Esophagus (tissue), 2 donors: ENCODE measurements at regions not wholly inside any gene's neighbourhood (a gene's known extent, or its start where the extent isn't known, plus 50 kb on each side); places are given as distances from the start of the nearest gene placed in this dataset.
"Not testable (repeated sequence)": the region's sequence is repeated elsewhere in the genome, so short reads cannot be mapped to it uniquely, and the experiment has no call there.

Source experiments
- H3K27ac ChIP-seq, 2 donors: one replicate each; pipeline ENCODE4 v1.5.1; 2013; ENCODE audit warnings: low read depth in 2 of 2, mild to moderate bottlenecking in 2 of 2, inconsistent platforms in 1 of 2, low read length in 1 of 2, moderate library complexity in 1 of 2
- H3K27me3 ChIP-seq, 2 donors: one replicate each; pipeline ENCODE4 v1.6.1; 2013; ENCODE audit warnings: low read length in 2 of 2, control low read depth in 1 of 2, mild to moderate bottlenecking in 1 of 2; ENCODE audit not compliant: insufficient read depth in 2 of 2, control insufficient read depth in 1 of 2
- H3K36me3 ChIP-seq, 2 donors: one replicate each; pipeline ENCODE4 v1.6.1; 2013; ENCODE audit warnings: low read length in 1 of 2; ENCODE audit not compliant: control insufficient read depth in 2 of 2, insufficient read depth in 2 of 2
- H3K4me1 ChIP-seq, 2 donors: one replicate each; pipeline ENCODE4 v1.6.1; 2013; ENCODE audit warnings: low read length in 1 of 2; ENCODE audit not compliant: control insufficient read depth in 2 of 2, insufficient read depth in 2 of 2
- H3K4me3 ChIP-seq, 2 donors: one replicate each; pipeline ENCODE4 v1.5.1; 2013; ENCODE audit warnings: low read length in 2 of 2, mild to moderate bottlenecking in 2 of 2, low read depth in 1 of 2, moderate library complexity in 1 of 2
- H3K9me3 ChIP-seq, 2 donors: one replicate each; pipeline ENCODE4 v1.6.1; 2013; ENCODE audit warnings: mild to moderate bottlenecking in 2 of 2, low read depth in 1 of 2, low read length in 1 of 2, moderate library complexity in 1 of 2; ENCODE audit not compliant: control insufficient read depth in 2 of 2, insufficient read depth in 1 of 2
- WGBS, 2 donors: extraction: QIAGEN DNeasy Blood & Tissue Kit; methylation state at CpG; one replicate each; pipeline ENCODE4 v1.1.7; 2013; 5-methylcytosine and 5-hydroxymethylcytosine counted together
- donor health status: healthy with polysubstance abuse.
- donor health status: Bipolar disorder and iron deficiency.

DNA sequence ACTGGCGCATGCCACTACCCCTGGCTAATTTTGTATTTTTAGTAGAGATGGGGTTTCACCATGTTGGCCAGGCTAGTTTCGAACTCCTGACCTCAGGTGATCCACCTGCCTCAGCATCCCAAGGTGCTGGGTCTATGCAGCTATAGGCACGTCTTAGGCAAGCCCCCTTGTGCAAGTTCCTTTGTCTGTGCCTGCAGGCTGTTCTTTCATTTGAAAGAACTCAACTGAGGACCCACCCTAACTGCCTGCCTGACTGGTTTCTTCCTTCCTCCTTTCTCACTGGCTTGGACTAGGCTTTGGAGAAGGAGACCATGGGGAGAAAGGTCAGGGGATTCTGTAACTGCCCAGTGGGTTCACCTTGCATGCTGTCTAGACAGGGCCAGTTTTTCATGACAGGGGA lies 361.0 kb downstream of the TYW1 start:
- H3K9me3 ChIP-seq = peaks cover 3 to 10% of the 10 kb centered on the region in 2 donors
- 88 to 97% methylated on average over 3 of the region's 3 CpGs for WGBS, 2 donors
- H3K4me1 ChIP-seq, H3K27ac ChIP-seq, H3K36me3 ChIP-seq, H3K27me3 ChIP-seq, H3K4me3 ChIP-seq: not testable (repeated sequence)

DNA sequence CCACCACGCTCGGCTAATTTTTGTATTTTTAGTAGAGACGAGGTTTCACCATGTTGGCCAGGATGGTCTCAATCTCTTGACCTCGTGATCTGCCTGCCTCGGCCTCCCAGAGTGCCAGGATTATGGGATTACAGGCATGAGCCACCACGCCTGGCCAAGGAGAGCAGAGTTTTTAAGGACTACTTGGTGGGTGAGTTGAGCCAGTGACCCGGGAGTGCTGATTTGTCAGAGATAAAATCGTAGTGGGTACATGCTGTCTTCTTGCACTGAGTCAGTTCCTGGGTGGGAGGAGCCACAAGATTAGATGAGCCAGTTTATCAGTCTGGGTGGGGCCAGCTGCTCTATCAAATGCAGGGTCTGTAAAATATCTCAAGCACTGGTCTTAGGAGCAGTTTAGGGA lies 361.7 kb downstream of the TYW1 start:
- not testable (repeated sequence) for H3K36me3 ChIP-seq, H3K27ac ChIP-seq, H3K4me3 ChIP-seq, H3K27me3 ChIP-seq, H3K4me1 ChIP-seq
- 86 to 88% methylated on average over 8 of the region's 8 CpGs for WGBS, 2 donors
- H3K9me3 ChIP-seq = peaks cover 3 to 10% of the 10 kb centered on the region in 2 donors

DNA sequence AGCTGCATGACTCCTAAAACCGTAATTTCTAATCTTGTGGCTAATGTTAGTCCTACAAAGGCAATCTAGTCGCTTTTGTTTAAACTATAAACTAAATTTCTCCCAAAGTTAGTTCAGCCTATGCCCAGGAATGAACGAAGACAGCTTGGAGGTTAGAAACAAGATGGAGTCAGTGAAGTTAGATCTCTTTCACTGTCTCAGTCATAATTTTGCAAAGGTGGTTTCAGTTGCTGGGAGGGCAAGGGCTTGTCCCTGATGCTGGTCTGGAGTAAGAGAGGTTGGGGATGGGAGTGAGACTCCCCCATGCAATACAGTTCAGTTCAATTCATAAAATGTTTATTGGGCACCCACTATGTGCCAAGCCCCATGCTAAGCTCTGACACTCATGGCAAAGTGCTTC lies 362.1 kb downstream of the TYW1 start:
- not testable (repeated sequence) for H3K4me1 ChIP-seq, H3K27ac ChIP-seq, H3K4me3 ChIP-seq, H3K36me3 ChIP-seq, H3K27me3 ChIP-seq
- WGBS, 2 donors = 78 to 96% methylated on average over 3 of the region's 3 CpGs
- peaks cover 3 to 10% of the 10 kb centered on the region in 2 donors for H3K9me3 ChIP-seq

DNA sequence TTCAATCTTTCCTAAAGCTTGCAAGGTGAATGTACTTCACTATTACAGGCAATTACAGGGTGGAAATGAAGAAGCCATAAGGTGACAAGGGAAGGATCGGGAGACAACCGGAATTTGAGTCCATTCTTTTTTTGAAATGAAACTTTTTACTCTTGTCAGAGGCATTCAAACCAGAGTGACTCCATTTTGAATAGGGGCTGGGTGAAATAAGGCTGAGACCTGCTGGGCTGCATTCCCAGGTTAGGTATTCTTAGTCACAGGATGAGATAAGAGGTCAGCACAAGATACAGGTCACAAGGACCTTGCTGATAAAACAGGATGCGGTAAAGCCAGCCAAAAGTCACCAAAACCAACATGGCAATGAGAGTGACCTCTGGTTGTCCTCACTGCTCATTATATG lies 363.3 kb downstream of the TYW1 start:
- Histone ChIP-seq H3K4me1 (no peaks in the 10 kb centered on the region), H3K4me3 (no peak overlapping the region)
- 50 to 57% methylated on average over 3 of the region's 3 CpGs for WGBS, 2 donors

DNA sequence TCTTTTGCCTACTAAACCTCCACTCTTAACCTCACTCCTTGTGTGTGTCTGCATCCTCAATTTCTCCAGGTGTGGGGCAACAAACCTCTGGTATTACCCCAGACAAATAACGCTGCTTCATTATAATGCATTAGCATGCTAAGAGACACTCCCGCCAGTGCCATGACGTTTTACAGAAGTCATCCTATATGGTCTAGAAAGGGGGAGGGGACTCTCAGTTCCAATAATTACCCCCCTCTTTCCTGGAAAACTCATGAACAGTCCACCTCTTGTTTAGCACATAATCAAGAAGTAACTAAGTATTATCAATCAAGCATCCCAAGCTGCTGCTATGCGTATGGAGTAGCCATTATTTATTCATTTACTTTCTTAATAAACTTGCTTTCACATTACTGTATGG lies 364.5 kb downstream of the TYW1 start:
- Histone ChIP-seq H3K9me3 (peaks cover 3 to 10% of the 10 kb centered on the region in 2 donors), H3K27me3 (no peaks in the 10 kb centered on the region), H3K4me1 (no peaks in the 10 kb centered on the region), H3K36me3 (no peaks in the 10 kb centered on the region), H3K27ac (no peak overlapping the region), H3K4me3 (no peak overlapping the region)
- 77 to 82% methylated on average over 4 of the region's 4 CpGs for WGBS, 2 donors

More for the DNA sequence above, 363.3 kb downstream of the TYW1 start:
- no peak overlapping the region for H3K27ac ChIP-seq
- peaks cover 3 to 10% of the 10 kb centered on the region in 2 donors for H3K9me3 ChIP-seq
- H3K27me3 ChIP-seq = no peaks in the 10 kb centered on the region
- H3K36me3 ChIP-seq = no peaks in the 10 kb centered on the region

DNA sequence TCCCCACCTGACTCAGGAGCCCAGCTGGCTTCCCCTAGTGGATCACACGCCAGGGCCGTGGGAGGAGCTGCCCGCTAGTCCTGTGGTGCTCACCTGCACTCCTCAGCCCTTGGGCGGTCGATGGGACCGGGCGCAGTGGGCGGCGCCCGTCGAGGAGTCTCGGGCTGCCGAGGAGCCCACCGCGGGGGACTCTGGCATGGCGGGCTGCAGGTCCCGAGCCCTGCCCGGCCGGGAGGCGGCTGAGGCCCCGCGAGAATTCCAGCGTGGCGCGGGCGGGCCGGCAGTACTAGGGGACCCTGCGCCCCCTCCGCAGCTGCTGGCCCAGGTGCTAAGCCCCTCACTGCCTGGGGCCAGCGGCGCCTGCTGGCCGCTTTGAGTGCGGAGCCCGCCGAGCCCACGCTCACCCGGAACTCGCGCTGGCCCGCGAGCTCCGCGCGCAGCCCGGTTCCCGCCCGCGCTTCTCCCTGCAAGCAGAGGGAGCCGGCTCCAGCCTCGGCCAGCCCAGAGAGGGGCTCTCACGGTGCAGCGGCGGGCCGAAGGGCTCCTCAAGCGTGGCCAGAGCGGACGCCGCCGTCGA lies 367.9 kb downstream of the TYW1 start:
- no peak overlapping the region for H3K4me3 ChIP-seq
- H3K27ac ChIP-seq = no peak overlapping the region
- no peaks in the 10 kb centered on the region for H3K27me3 ChIP-seq
- no peaks in the 10 kb centered on the region for H3K4me1 ChIP-seq
- WGBS, 2 donors = 63 to 74% methylated on average over 54 to 60 of the region's 60 CpGs
- H3K36me3 ChIP-seq = no peaks in the 10 kb centered on the region
- peaks cover 0 to 2% of the 10 kb centered on the region in 2 donors for H3K9me3 ChIP-seq

DNA sequence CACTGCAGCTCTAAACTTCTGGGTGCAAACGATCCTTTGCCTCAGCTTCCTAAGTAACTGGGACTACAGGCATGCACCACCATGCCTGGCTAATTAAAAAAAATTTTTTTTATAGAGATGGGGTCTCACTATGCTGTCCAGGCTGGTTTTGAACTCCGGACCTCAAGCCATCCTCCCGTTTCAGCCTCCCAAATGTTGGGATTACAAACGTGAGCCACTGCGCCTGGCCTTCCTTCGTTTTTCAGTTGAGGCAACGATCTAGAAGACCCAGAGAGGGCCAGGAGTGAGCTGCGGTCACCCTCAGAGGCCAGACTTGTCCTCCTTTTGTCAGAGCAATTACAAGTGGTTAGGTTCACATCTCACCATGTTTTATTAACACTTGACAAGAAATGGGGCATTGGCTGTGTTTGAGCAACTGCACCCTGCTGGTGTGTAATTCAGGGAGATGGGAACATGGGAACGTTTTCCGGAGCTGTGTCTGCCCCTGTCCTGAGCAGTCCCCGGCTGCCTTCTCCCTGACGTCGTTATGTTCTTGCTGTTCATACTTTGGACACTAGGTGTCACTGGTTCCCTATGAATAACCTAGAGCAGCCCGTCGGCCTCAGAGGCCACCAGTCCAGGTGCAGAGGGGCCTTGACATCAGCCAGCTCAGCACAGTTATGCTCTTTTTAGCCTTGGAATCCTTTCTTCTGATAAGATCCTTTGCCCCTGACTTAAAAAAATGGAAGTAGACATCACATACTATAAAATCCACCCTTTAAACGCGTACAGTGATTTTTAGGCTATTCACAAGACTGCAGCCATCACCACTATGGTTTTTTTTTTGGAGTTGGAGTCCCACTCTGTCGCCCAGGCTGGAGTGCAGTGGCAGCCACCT lies 375.0 kb downstream of the TYW1 start:
- peaks cover 0 to 3% of the 10 kb centered on the region in 2 donors for H3K27me3 ChIP-seq
- no peak overlapping the region for H3K4me3 ChIP-seq
- peaks cover 0 to 5% of the 10 kb centered on the region in 2 donors for H3K9me3 ChIP-seq
- H3K27ac ChIP-seq = no peak overlapping the region
- no peaks in the 10 kb centered on the region for H3K4me1 ChIP-seq
- H3K36me3 ChIP-seq = no peaks in the 10 kb centered on the region
- 36% methylated on average over 18 of the region's 18 CpGs for WGBS, 2 donors

DNA sequence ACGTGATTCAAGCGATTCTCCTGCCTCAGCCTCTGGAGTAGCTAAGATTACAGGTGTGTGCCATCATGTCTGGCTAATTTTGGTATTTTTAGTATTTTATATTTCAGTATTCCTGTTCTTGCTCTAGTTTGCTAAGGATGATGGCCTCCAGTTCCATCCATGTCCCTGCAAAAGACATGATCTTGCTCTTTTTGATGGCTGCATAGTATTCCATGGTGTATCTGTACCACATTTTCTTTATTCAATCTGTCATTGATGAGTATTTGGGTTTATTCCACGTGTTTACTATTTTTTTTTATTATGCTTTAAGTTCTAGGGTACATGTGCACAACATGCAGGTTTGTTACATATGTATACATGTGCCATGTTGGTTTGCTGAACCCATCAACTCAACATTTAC lies 376.8 kb downstream of the TYW1 start:
- H3K4me3 ChIP-seq, H3K27me3 ChIP-seq, H3K9me3 ChIP-seq, H3K36me3 ChIP-seq, H3K4me1 ChIP-seq, H3K27ac ChIP-seq: not testable (repeated sequence)
- WGBS, 2 donors = 54 to 74% methylated on average over 3 of the region's 3 CpGs

DNA sequence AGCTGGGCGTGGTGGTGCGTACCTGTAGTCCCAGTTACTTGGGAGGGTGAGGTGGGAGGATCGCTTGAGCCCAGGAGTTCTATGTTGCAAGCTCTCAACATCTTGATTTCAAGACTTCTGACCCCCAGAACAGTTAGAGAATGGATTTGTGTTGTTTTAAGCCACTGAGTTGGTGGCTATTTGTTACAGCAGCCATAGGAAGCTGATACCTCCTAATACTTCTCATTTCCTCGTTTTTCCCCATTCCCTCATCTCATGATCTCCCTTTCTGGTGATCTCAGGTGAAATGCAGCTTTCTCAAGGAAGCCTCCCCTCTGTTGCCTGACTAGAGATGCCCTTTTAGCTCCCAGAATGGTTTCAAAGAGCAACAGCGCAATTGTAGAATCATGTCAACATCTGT lies 378.8 kb downstream of the TYW1 start:
- WGBS, 2 donors = 76 to 87% methylated on average over 5 of the region's 5 CpGs
- H3K27me3 ChIP-seq = peaks cover 0 to 3% of the 10 kb centered on the region in 2 donors
- H3K27ac ChIP-seq = no peak overlapping the region
- no peak overlapping the region for H3K4me3 ChIP-seq
- H3K9me3 ChIP-seq = peaks cover 0 to 6% of the 10 kb centered on the region in 2 donors
- no peaks in the 10 kb centered on the region for H3K4me1 ChIP-seq
- no peaks in the 10 kb centered on the region for H3K36me3 ChIP-seq
